Uterus (tissue), 3 donors: ENCODE measurements at regions not wholly inside any gene's neighbourhood (a gene's known extent, or its start where the extent isn't known, plus 50 kb on each side); places are given as distances from the start of the nearest gene placed in this dataset.

ENCODE experiments used
- DNase-seq, 2 donors: peaks; one replicate each; pipeline ENCODE4 v3.0.0-alpha.2; 2019 to 2020
- H3K27ac ChIP-seq, 2 donors: fragments of 200-600 bp; sonication (generic); 1 replicate in 1 of 2; 2 replicates in 1 of 2; pipeline ENCODE4 v1.5.1; 2016 to 2018
- H3K27me3 ChIP-seq, 2 donors: fragments of 200-600 bp; sonication (generic); one replicate each; pipeline ENCODE4 v1.5.1; 2018 to 2019; ENCODE audit warnings: control low read depth in 1 of 2
- H3K36me3 ChIP-seq, 2 donors: fragments of 200-600 bp; sonication (generic); one replicate each; pipeline ENCODE4 v1.5.1; 2019; ENCODE audit warnings: control low read depth in 1 of 2
- H3K4me1 ChIP-seq, 2 donors: fragments of 200-600 bp; sonication (generic); one replicate each; pipeline ENCODE4 v1.5.1; 2018 to 2019; ENCODE audit warnings: control low read depth in 1 of 2
- H3K4me3 ChIP-seq, 2 donors: fragments of 200-600 bp; sonication (generic); 1 replicate in 1 of 2; 2 replicates in 1 of 2; pipeline ENCODE4 v1.5.1; 2018 to 2019; ENCODE audit warnings: mild to moderate bottlenecking in 1 of 2
- H3K9me3 ChIP-seq, 2 donors: fragments of 200-600 bp; sonication (generic); one replicate each; pipeline ENCODE4 v1.5.1; 2019; ENCODE audit warnings: control low read depth in 1 of 2
- POLR2A ChIP-seq, 2 donors: fragments of 450-650 bp; IDR thresholded peaks; one replicate each; pipeline ENCODE4 v1.6.1; 2016; ENCODE audit warnings: antibody characterized with exemption in 2 of 2, mild to moderate bottlenecking in 1 of 2, moderate library complexity in 1 of 2
- intact Hi-C: fragments of 100-400 bp; cut with DNase I; formaldehyde crosslinking; loops from one replicate; pipeline ENCODE4 v1.15.1; 2023; ENCODE audit warnings: low total_unique reads
- TF ChIP-seq, protein P1 (sequence below), 4 experiments: fragments of 200-600 bp in 2 of 4; fragments of 450-650 bp in 2 of 4; sonication (generic) in 2 of 4; IDR thresholded peaks; one replicate each; pipeline ENCODE4 v1.5.1; 2016 to 2019; ENCODE audit warnings: antibody characterized with exemption in 4 of 4, mild to moderate bottlenecking in 2 of 4, moderate library complexity in 1 of 4
- donor health status: DM: yes; HTN: yes; CAD: no.

- H3K27me3 ChIP-seq = no peaks in the 10 kb centered on the region
- no peak overlapping the region for H3K27ac ChIP-seq
- intact Hi-C loops = no loop called here
- no peaks in the 10 kb centered on the region for H3K4me1 ChIP-seq
- H3K4me3 ChIP-seq = no peak overlapping the region
- H3K36me3 ChIP-seq = no peaks in the 10 kb centered on the region
- TF ChIP-seq, protein P1, sequence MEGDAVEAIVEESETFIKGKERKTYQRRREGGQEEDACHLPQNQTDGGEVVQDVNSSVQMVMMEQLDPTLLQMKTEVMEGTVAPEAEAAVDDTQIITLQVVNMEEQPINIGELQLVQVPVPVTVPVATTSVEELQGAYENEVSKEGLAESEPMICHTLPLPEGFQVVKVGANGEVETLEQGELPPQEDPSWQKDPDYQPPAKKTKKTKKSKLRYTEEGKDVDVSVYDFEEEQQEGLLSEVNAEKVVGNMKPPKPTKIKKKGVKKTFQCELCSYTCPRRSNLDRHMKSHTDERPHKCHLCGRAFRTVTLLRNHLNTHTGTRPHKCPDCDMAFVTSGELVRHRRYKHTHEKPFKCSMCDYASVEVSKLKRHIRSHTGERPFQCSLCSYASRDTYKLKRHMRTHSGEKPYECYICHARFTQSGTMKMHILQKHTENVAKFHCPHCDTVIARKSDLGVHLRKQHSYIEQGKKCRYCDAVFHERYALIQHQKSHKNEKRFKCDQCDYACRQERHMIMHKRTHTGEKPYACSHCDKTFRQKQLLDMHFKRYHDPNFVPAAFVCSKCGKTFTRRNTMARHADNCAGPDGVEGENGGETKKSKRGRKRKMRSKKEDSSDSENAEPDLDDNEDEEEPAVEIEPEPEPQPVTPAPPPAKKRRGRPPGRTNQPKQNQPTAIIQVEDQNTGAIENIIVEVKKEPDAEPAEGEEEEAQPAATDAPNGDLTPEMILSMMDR (IDR thresholded peaks at IDR 0.05) = no peak
- TF ChIP-seq POLR2A (IDR thresholded peaks at IDR 0.05) = no peak
- no peaks in the 10 kb centered on the region for H3K9me3 ChIP-seq
- no peak for DNase-seq
Measured at GRCh38 chr10:85149766-85150165, 821.4 kb downstream of the CCSER2 start.

DNA sequence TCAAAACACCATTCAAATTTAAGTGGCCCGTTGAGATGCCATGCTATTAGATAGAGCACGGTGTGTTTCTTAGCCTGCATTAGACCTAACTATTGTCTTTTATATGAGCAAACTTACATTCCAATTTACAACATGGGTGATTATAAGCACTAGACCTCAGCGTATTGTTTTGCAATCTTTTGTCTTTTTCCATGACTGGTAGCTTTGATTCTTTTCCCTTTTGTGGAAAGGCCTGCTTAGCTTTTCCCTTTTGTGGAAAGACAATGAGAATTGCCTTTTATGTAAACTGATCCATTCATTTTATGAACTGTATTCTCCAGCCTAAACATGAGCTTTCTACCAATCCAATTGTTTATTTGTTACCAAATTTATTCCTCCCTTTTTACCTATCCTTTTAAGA, 823.1 kb downstream of the CCSER2 start:
- H3K36me3 ChIP-seq = no peaks in the 10 kb centered on the region
- no peaks in the 10 kb centered on the region for H3K4me1 ChIP-seq
- H3K27ac ChIP-seq = no peak overlapping the region
- no peak overlapping the region for H3K4me3 ChIP-seq
- DNase-seq = no peak
- H3K9me3 ChIP-seq = no peaks in the 10 kb centered on the region
- intact Hi-C loops = no loop called here
- TF ChIP-seq, protein P1 (IDR thresholded peaks at IDR 0.05) = no peak
- no peak for TF ChIP-seq POLR2A (IDR thresholded peaks at IDR 0.05)
- H3K27me3 ChIP-seq = no peaks in the 10 kb centered on the region

DNA sequence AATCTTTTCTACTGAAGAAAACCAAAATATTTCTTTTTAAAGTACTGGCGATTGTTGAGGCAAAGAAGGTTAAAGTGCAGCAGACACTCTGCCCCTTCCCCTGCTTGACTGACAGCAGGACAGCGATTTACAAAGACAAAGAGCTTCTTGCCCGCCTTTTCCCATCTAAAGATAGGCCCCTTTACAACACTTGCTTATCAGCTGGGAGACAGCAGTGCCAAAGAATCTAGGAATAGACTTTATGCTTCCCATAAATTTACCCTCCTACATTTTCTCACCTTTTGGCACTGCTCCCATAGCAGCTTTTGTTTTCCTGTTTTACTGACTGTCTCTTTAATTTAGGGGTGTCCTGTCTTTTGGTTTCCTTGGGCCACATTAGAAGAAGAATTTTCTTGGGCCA, 824.1 kb downstream of the CCSER2 start:
- no peak for TF ChIP-seq POLR2A (IDR thresholded peaks at IDR 0.05)
- TF ChIP-seq, protein P1 (IDR thresholded peaks at IDR 0.05) = no peak
- H3K27me3 ChIP-seq = no peaks in the 10 kb centered on the region

GRCh38 chr10:85152911-85153310, 824.5 kb downstream of the CCSER2 start:
- Histone ChIP-seq H3K4me1 (no peaks in the 10 kb centered on the region), H3K27ac (no peak overlapping the region), H3K27me3 (no peaks in the 10 kb centered on the region), H3K36me3 (no peaks in the 10 kb centered on the region), H3K4me3 (no peak overlapping the region), H3K9me3 (no peaks in the 10 kb centered on the region)
- TF ChIP-seq, protein P1 (IDR thresholded peaks at IDR 0.05) = no peak
- TF ChIP-seq POLR2A (IDR thresholded peaks at IDR 0.05) = no peak
- intact Hi-C loops = no loop called here
- no peak for DNase-seq

More for the DNA sequence above, 824.1 kb downstream of the CCSER2 start:
- H3K36me3 ChIP-seq = no peaks in the 10 kb centered on the region
- no peak for DNase-seq
- no peaks in the 10 kb centered on the region for H3K9me3 ChIP-seq
- intact Hi-C loops = no loop called here
- no peak overlapping the region for H3K27ac ChIP-seq
- H3K4me3 ChIP-seq = no peak overlapping the region
- no peaks in the 10 kb centered on the region for H3K4me1 ChIP-seq

DNA sequence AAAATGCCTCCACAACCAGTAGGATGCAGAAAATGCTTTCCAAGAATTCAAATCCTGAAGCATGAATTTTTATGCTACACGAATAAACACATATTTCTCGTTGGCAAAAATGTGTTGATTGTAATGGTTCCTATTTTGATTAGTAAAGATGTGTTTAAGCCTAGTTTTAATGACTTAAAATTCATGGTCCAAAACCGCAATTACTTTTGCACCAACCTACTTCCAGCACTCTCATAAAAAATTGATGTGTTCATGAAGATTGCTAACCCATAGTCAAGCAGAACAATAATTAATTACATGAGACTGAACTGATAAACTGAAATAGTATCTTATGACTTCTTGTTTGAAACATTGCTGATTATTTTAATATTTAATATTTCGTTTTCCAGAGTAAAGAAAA, 828.8 kb downstream of the CCSER2 start:
- TF ChIP-seq, protein P1 (IDR thresholded peaks at IDR 0.05) = no peak
- TF ChIP-seq POLR2A (IDR thresholded peaks at IDR 0.05) = no peak
- no peak overlapping the region for H3K27ac ChIP-seq
- no peak overlapping the region for H3K4me3 ChIP-seq
- H3K9me3 ChIP-seq = no peaks in the 10 kb centered on the region
- no peaks in the 10 kb centered on the region for H3K4me1 ChIP-seq
- intact Hi-C loops = no loop called here
- H3K27me3 ChIP-seq = no peaks in the 10 kb centered on the region
- no peak for DNase-seq
- no peaks in the 10 kb centered on the region for H3K36me3 ChIP-seq
